Left lung (tissue), 4 donors: ENCODE measurements at regions not wholly inside any gene's neighbourhood (a gene's known extent, or its start where the extent isn't known, plus 50 kb on each side); places are given as distances from the start of the nearest gene placed in this dataset.

Experiments
- ATAC-seq: fragments of 200-7000 bp; cut with Tn5 transposase; one replicate; pipeline ENCODE4 v1.9.1; 2020; ENCODE audit warnings: moderate library complexity
- DNase-seq, 4 donors: peaks; one replicate each; pipeline ENCODE4 v3.0.0-alpha.2; 2013 to 2020
- H3K27ac ChIP-seq, 2 donors: fragments of 200-600 bp; sonication (generic) in 1 of 2; one replicate each; pipeline versions ENCODE4 v1.5.0 to v1.8.0; 2020 to 2021
- H3K27me3 ChIP-seq, 2 donors: fragments of 200-600 bp; sonication (generic) in 1 of 2; one replicate each; pipeline versions ENCODE4 v1.5.0 to v1.8.0; 2020 to 2021
- H3K36me3 ChIP-seq, 2 donors: fragments of 200-600 bp; sonication (generic) in 1 of 2; one replicate each; pipeline versions ENCODE4 v1.5.0 to v1.8.0; 2020 to 2021
- H3K4me1 ChIP-seq, 2 donors: fragments of 200-600 bp; one replicate each; pipeline ENCODE4 v1.8.0; 2021
- H3K4me3 ChIP-seq, 2 donors: fragments of 200-600 bp; sonication (generic) in 1 of 2; one replicate each; pipeline versions ENCODE4 v1.5.0 to v1.8.0; 2020 to 2021; ENCODE audit warnings: mild to moderate bottlenecking in 1 of 2
- H3K9me3 ChIP-seq, 2 donors: fragments of 200-600 bp; sonication (generic) in 1 of 2; one replicate each; pipeline versions ENCODE4 v1.5.0 to v1.8.0; 2020 to 2021
- intact Hi-C, 2 donors: fragments of 100-400 bp; cut with DNase I; formaldehyde crosslinking; loops; one replicate each; pipeline versions ENCODE4 v1.11.2 to v1.14.2; 2022
- TF ChIP-seq, protein P1 (sequence below), 2 donors: fragments of 200-600 bp; sonication (generic) in 1 of 2; IDR thresholded peaks; one replicate each; pipeline versions ENCODE4 v1.5.0 to v1.8.0; 2021; ENCODE audit warnings: antibody characterized with exemption in 2 of 2
- donor health status: DM: no; HTN: yes; CAD: no.
- donor health status: DM: no; HTN: no; CAD: no.

DNA sequence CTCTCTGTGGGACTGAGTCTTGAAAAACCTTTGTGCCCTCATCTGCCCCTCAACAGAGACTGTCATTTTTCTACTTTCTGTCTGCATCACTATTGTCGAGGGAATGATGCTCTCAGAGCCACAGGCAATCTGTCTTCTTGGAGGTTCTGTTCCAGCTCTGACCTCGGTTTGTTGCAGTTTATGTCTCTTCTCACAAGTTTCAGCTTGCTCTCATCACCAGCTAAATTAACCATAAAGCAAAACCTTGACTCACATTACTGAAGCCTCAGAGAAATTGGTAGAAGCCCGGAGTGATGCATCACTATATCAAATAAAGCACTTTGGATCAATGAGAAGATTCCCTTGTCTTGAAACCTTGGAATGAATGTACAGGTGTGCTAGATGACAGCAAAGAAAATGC, 60.6 kb upstream of the BLID start:
- ATAC-seq, result no peak
- intact Hi-C loops, result no loop called here
- Histone ChIP-seq H3K27me3 (no peaks in the 10 kb centered on the region), H3K4me3 (no peak overlapping the region), H3K4me1 (no peaks in the 10 kb centered on the region), H3K36me3 (no peaks in the 10 kb centered on the region), H3K9me3 (no peaks in the 10 kb centered on the region), H3K27ac (no peak overlapping the region)
- TF ChIP-seq, protein P1, sequence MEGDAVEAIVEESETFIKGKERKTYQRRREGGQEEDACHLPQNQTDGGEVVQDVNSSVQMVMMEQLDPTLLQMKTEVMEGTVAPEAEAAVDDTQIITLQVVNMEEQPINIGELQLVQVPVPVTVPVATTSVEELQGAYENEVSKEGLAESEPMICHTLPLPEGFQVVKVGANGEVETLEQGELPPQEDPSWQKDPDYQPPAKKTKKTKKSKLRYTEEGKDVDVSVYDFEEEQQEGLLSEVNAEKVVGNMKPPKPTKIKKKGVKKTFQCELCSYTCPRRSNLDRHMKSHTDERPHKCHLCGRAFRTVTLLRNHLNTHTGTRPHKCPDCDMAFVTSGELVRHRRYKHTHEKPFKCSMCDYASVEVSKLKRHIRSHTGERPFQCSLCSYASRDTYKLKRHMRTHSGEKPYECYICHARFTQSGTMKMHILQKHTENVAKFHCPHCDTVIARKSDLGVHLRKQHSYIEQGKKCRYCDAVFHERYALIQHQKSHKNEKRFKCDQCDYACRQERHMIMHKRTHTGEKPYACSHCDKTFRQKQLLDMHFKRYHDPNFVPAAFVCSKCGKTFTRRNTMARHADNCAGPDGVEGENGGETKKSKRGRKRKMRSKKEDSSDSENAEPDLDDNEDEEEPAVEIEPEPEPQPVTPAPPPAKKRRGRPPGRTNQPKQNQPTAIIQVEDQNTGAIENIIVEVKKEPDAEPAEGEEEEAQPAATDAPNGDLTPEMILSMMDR (IDR thresholded peaks at IDR 0.05), result no peak
- DNase-seq, result no peak

DNA sequence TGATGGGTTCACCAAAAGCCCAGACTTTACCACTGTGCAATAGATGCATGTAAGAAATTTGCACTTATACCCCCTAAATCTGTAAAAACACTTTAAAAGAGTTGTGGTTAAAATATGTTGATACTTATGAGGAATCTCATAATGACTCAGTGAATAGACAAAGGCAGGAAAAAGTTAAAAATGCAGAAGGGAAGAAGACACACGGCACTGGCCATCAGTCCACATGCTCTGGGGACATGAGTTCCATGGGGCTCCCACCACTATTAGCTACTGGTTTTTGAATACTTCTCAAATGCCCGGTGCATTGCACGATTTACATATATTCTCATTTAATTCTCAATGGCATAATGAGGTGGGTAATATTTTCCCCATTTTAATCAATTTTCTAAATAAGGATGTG, 59.3 kb upstream of the BLID start:
- ATAC-seq (no peak), DNase-seq (no peak)
- no peaks in the 10 kb centered on the region for H3K9me3 ChIP-seq
- TF ChIP-seq, protein P1 (IDR thresholded peaks at IDR 0.05), result no peak
- no peaks in the 10 kb centered on the region for H3K36me3 ChIP-seq
- H3K4me1 ChIP-seq, result no peaks in the 10 kb centered on the region
- H3K27me3 ChIP-seq, result no peaks in the 10 kb centered on the region
- H3K27ac ChIP-seq, result no peak overlapping the region
- H3K4me3 ChIP-seq, result no peak overlapping the region
- intact Hi-C loops, result no loop called here

DNA sequence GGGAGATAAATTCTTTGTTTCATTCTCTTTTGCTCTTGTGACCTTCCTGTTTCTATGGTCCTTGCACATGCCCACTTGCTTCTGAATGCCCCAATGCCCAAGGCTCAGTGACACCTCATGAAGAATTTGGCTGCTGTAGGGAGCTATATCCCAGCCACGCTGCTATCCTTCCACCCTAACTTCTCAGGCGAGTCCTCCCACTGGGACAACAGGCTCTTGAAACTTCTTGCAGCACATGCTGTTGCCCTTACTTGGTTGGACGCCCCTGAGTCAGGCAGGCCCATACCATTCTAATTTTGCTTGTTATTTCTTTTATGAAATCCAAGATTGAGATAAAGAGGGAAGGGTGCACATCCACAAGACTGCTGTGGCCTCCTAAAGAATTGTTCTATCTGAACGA, 57.6 kb upstream of the BLID start:
- Histone ChIP-seq H3K27ac (peak overlapping the region in 1 of 2 donors; percentile 43), H3K27me3 (no peaks in the 10 kb centered on the region), H3K4me3 (no peak overlapping the region), H3K4me1 (no peaks in the 10 kb centered on the region), H3K9me3 (no peaks in the 10 kb centered on the region), H3K36me3 (no peaks in the 10 kb centered on the region)
- ATAC-seq (peak; percentile 51), DNase-seq (no peak)
- TF ChIP-seq, protein P1 (IDR thresholded peaks at IDR 0.05), result no peak
- intact Hi-C loops, result no loop called here

DNA sequence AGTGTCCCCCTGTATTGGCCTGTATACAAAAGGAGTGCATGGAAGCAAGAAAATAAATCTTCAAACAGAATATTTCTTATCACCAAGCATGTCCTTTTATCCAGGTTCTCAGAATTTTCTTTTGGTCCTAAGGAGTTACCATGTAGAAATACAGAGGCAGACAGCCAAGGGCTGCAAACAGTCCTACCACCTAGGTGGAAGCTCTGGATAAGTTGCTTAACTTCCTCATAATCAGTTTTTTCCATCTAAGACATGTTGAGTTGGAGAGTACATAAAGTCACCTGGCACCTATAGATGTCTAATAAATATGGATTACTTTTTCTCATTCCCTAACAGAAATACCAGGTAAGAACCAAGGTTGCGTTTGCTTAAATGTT, 57.0 kb upstream of the BLID start:
- DNase-seq (no peak), ATAC-seq (peak; percentile 56)
- H3K4me1 ChIP-seq, result no peaks in the 10 kb centered on the region
- H3K27ac ChIP-seq, result peak overlapping the region in 1 of 2 donors; percentile 43
- no peaks in the 10 kb centered on the region for H3K9me3 ChIP-seq
- no peak overlapping the region for H3K4me3 ChIP-seq
- H3K36me3 ChIP-seq, result no peaks in the 10 kb centered on the region
- intact Hi-C loops, result no loop called here
- TF ChIP-seq, protein P1 (IDR thresholded peaks at IDR 0.05), result no peak
- H3K27me3 ChIP-seq, result no peaks in the 10 kb centered on the region

DNA sequence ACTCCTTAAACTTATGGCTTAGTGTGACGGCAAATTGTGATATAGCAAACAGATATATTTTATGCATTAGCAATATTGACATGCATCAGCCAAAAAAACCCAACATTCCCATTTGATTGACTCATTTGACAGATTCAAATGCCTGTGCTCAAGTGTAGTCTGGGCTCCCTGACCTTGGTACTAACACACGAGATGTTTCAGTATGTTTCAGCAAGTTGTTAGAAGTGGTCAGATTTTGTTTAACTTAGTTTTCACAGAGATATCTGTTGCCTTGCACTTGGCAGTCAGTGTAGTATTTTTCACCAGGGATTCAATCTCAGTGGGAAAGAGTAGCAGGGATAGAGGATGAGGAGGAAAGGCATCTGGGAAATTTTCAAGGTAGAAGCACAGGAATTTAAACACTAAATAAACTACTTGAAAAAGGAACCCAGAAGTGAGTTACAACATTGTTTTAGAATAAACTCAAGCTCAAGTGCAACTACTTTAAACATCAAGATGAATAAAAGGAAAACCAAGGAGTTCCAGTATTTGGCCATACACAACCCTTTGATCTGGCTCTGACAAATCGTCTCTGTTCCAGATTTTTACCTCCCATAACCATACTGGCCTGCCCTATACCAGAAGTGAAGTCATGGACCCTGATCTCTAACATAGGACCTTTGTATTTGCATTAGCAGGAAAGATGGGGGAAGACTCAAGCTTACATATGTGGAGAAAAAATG, 56.5 kb upstream of the BLID start:
- TF ChIP-seq, protein P1 (IDR thresholded peaks at IDR 0.05), result no peak
- ATAC-seq (peak; percentile 72), DNase-seq (no peak)
- Histone ChIP-seq H3K27ac (peak overlapping the region in 1 of 2 donors; percentile 43), H3K4me3 (no peak overlapping the region), H3K27me3 (no peaks in the 10 kb centered on the region), H3K36me3 (no peaks in the 10 kb centered on the region), H3K4me1 (no peaks in the 10 kb centered on the region), H3K9me3 (no peaks in the 10 kb centered on the region)
- intact Hi-C loops, result no loop called here
